Ishikawa (cell line): ENCODE measurements at regions not wholly inside any gene's neighbourhood (a gene's known extent, or its start where the extent isn't known, plus 50 kb on each side); places are given as distances from the start of the nearest gene placed in this dataset.

ENCODE experiments used
- CEBPB ChIP-seq: IDR thresholded peaks from 2 replicates; pipeline ENCODE4 v1.6.1; 2012
- CREB1 ChIP-seq: IDR thresholded peaks from 2 replicates; pipeline ENCODE4 v1.6.1; 2012; ENCODE audit warnings: low read depth
- RAD21 ChIP-seq: IDR thresholded peaks from 2 replicates; pipeline ENCODE4 v1.6.1; 2012; ENCODE audit warnings: low read depth
- TCF12 ChIP-seq: IDR thresholded peaks from 2 replicates; pipeline ENCODE4 v1.6.1; 2012; ENCODE audit warnings: low read depth
- TF ChIP-seq, protein P1 (sequence below): IDR thresholded peaks from 2 replicates; pipeline ENCODE4 v1.6.1; 2012; ENCODE audit warnings: low read depth, mild to moderate bottlenecking
- TF ChIP-seq, protein P2 (sequence below): IDR thresholded peaks from 2 replicates; pipeline ENCODE4 v1.6.1; 2012

DNA sequence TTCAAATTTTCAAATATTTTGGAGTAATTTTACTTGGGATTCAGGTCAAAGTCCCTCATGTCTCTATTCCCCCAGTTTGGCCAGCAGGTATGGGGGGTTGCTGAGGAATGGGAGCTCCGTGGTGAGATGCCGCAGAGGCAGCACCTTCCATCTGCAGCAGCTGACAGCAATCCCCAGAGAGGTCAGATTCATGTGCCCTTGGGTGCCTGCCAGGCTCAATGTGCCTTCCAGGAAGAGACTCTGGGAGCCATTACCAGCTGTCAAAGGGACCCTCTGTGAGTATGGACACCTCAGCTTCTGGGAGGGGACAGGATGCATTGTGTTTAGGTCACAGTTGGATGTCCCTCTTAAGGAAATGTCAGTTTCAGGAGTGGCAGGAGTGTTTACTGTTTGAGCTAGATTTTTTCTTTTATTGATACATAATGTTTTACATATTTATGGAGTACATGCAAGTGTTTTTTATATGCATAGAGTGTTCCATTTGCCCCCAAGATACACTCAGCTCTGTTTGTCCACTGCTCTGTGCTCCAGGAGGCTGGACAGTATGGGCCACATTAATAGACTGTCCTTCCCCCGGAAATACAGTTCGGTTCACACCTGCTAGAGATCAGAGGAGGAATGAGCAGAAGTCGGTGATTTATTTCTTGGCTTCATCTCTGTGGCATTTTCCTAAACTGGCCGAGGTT, 75.3 kb upstream of the GRB10 start:
- TF ChIP-seq TCF12, result no peak
- no peak for TF ChIP-seq CREB1
- TF ChIP-seq CEBPB, result no peak
- TF ChIP-seq, protein P1, sequence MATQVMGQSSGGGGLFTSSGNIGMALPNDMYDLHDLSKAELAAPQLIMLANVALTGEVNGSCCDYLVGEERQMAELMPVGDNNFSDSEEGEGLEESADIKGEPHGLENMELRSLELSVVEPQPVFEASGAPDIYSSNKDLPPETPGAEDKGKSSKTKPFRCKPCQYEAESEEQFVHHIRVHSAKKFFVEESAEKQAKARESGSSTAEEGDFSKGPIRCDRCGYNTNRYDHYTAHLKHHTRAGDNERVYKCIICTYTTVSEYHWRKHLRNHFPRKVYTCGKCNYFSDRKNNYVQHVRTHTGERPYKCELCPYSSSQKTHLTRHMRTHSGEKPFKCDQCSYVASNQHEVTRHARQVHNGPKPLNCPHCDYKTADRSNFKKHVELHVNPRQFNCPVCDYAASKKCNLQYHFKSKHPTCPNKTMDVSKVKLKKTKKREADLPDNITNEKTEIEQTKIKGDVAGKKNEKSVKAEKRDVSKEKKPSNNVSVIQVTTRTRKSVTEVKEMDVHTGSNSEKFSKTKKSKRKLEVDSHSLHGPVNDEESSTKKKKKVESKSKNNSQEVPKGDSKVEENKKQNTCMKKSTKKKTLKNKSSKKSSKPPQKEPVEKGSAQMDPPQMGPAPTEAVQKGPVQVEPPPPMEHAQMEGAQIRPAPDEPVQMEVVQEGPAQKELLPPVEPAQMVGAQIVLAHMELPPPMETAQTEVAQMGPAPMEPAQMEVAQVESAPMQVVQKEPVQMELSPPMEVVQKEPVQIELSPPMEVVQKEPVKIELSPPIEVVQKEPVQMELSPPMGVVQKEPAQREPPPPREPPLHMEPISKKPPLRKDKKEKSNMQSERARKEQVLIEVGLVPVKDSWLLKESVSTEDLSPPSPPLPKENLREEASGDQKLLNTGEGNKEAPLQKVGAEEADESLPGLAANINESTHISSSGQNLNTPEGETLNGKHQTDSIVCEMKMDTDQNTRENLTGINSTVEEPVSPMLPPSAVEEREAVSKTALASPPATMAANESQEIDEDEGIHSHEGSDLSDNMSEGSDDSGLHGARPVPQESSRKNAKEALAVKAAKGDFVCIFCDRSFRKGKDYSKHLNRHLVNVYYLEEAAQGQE, result no peak
- TF ChIP-seq, protein P2, sequence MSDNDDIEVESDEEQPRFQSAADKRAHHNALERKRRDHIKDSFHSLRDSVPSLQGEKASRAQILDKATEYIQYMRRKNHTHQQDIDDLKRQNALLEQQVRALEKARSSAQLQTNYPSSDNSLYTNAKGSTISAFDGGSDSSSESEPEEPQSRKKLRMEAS, result no peak
- no peak for TF ChIP-seq RAD21
